GM23338 (cell line): ENCODE measurements at regions not wholly inside any gene's neighbourhood (a gene's known extent, or its start where the extent isn't known, plus 50 kb on each side); places are given as distances from the start of the nearest gene placed in this dataset.

Experiments used
- ATAC-seq: fragments of 200-7000 bp; cut with Tn5 transposase; 3 replicates; pipeline ENCODE4 v1.9.1; 2020
- DNase-seq: peaks from one replicate; pipeline ENCODE4 v3.0.0-alpha.2; 2015; ENCODE audit warnings: low spot score
- H2AFZ ChIP-seq: fragments of 200-600 bp; sonication (generic); 2 replicates; pipeline ENCODE4 v1.8.0; 2016; ENCODE audit warnings: antibody characterized with exemption, mild to moderate bottlenecking, moderate library complexity
- H3F3A ChIP-seq: fragments of 200-600 bp; sonication (generic); replicated peaks from 2 replicates; pipeline ENCODE4 v1.8.0; 2017; ENCODE audit warnings: antibody characterized with exemption, mixed run types, low read depth
- H3K27ac ChIP-seq: fragments of 200-600 bp; sonication (generic); 2 replicates; pipeline ENCODE4 v1.6.1; 2016; ENCODE audit warnings: low read depth
- H3K27me3 ChIP-seq: fragments of 200-600 bp; sonication (generic); 2 replicates; pipeline ENCODE4 v1.8.0; 2016; ENCODE audit warnings: mild to moderate bottlenecking, mixed run types, moderate library complexity; ENCODE audit not compliant: insufficient read depth
- H3K36me3 ChIP-seq: fragments of 200-600 bp; sonication (generic); 2 replicates; pipeline ENCODE4 v1.8.0; 2016; ENCODE audit warnings: mild to moderate bottlenecking; ENCODE audit not compliant: insufficient read depth
- H3K4me1 ChIP-seq: fragments of 200-600 bp; sonication (generic); 2 replicates; pipeline ENCODE4 v1.8.0; 2016; ENCODE audit warnings: mild to moderate bottlenecking, moderate library complexity; ENCODE audit not compliant: insufficient read depth
- H3K4me2 ChIP-seq: fragments of 200-600 bp; sonication (generic); 2 replicates; pipeline ENCODE4 v1.7.1; 2017; ENCODE audit warnings: mixed run types
- H3K4me3 ChIP-seq: fragments of 200-600 bp; sonication (generic); 2 replicates; pipeline ENCODE4 v1.6.1; 2016; ENCODE audit warnings: mixed run types
- H3K79me2 ChIP-seq: fragments of 200-600 bp; sonication (generic); replicated peaks from 2 replicates; pipeline ENCODE4 v1.8.0; 2017; ENCODE audit warnings: mild to moderate bottlenecking; ENCODE audit not compliant: insufficient read depth
- H3K9me2 ChIP-seq: fragments of 200-600 bp; sonication (generic); 2 replicates; pipeline ENCODE4 v1.8.0; 2017; ENCODE audit not compliant: insufficient read depth
- H4K20me1 ChIP-seq: fragments of 200-600 bp; sonication (generic); replicated peaks from 2 replicates; pipeline ENCODE4 v1.8.0; 2017; ENCODE audit warnings: mild to moderate bottlenecking; ENCODE audit not compliant: insufficient read depth
- H3K27ac Mint-ChIP-seq: 2 replicates; pipeline ENCODE4 v1.8.0; 2020; ENCODE audit warnings: inconsistent platforms, mild to moderate bottlenecking, moderate library complexity, mixed read lengths
- H3K27me3 Mint-ChIP-seq: 3 replicates; pipeline ENCODE4 v1.8.0; 2022; ENCODE audit warnings: low read depth, mild to moderate bottlenecking, moderate library complexity, mixed read lengths, inconsistent platforms; ENCODE audit not compliant: insufficient read depth, poor library complexity
- H3K36me3 Mint-ChIP-seq: 3 replicates; pipeline ENCODE4 v1.8.0; 2021; ENCODE audit warnings: low read depth, mild to moderate bottlenecking, inconsistent platforms, moderate library complexity, mixed read lengths
- H3K4me1 Mint-ChIP-seq: 3 replicates; pipeline ENCODE4 v1.8.0; 2020; ENCODE audit warnings: mild to moderate bottlenecking, inconsistent platforms, mixed read lengths
- H3K4me3 Mint-ChIP-seq: 3 replicates; pipeline ENCODE4 v1.8.0; 2021; ENCODE audit warnings: moderate library complexity, mild to moderate bottlenecking, inconsistent platforms, mixed read lengths
- H3K9me3 Mint-ChIP-seq: 3 replicates; pipeline ENCODE4 v1.8.0; 2020; ENCODE audit warnings: moderate library complexity, mild to moderate bottlenecking, inconsistent platforms, mixed read lengths
- CREB1 ChIP-seq: fragments of 250-450 bp; sonication (Bioruptor Pico); IDR thresholded peaks from 2 replicates; pipeline ENCODE4 v1.5.0; 2020; ENCODE audit warnings: low read depth, mild to moderate bottlenecking, moderate library complexity
- EZH2 ChIP-seq: fragments of 200-600 bp; sonication (generic); IDR thresholded peaks from one replicate; pipeline ENCODE4 v1.8.0; 2017; ENCODE audit warnings: antibody characterized with exemption, mild to moderate bottlenecking, low read depth; ENCODE audit not compliant: unreplicated experiment
- EZH2phosphoT487 ChIP-seq: fragments of 200-600 bp; sonication (generic); IDR thresholded peaks from one replicate; pipeline ENCODE4 v1.8.1; 2018; ENCODE audit warnings: antibody characterized with exemption; ENCODE audit not compliant: unreplicated experiment
- JUNB ChIP-seq: IDR thresholded peaks from one replicate; pipeline ENCODE4 v1.6.1; 2016; ENCODE audit warnings: antibody characterized with exemption; ENCODE audit not compliant: unreplicated experiment
- NANOG ChIP-seq: IDR thresholded peaks from 2 replicates; pipeline ENCODE4 v1.6.1; 2016; ENCODE audit warnings: antibody characterized with exemption, borderline replicate concordance
- POLR2AphosphoS5 ChIP-seq: IDR thresholded peaks from 2 replicates; pipeline ENCODE4 v1.6.1; 2016; ENCODE audit warnings: antibody characterized with exemption, low read depth
- STAT1 ChIP-seq: IDR thresholded peaks from one replicate; pipeline ENCODE4 v1.6.1; 2016; ENCODE audit warnings: antibody characterized with exemption; ENCODE audit not compliant: unreplicated experiment
- ZNF114 ChIP-seq: fragments of 250-450 bp; sonication (Bioruptor Pico); IDR thresholded peaks from 2 replicates; pipeline ENCODE4 v1.5.0; 2020; ENCODE audit warnings: mild to moderate bottlenecking, moderate library complexity
- ZNF331 ChIP-seq: fragments of 250-450 bp; sonication (Bioruptor Pico); IDR thresholded peaks from 2 replicates; pipeline ENCODE4 v1.5.0; 2020; ENCODE audit warnings: low read depth, mild to moderate bottlenecking, moderate library complexity
- TF ChIP-seq, protein P1 (sequence below): fragments of 250-450 bp; sonication (Bioruptor Pico); IDR thresholded peaks from 2 replicates; pipeline ENCODE4 v1.5.0; 2020; ENCODE audit warnings: mild to moderate bottlenecking, moderate library complexity
- TF ChIP-seq, protein P2 (sequence below): IDR thresholded peaks from 2 replicates; pipeline ENCODE4 v1.6.1; 2016; ENCODE audit warnings: antibody characterized with exemption
- TF ChIP-seq, protein P3 (sequence below), 2 experiments: fragments of 200-600 bp in 1 of 2; sonication (generic) in 1 of 2; conservative IDR thresholded peaks; 2 replicates each; pipeline versions ENCODE4 v1.5.1 to v1.6.1; 2016 to 2017; ENCODE audit warnings: antibody characterized with exemption in 2 of 2, low read depth in 2 of 2, mild to moderate bottlenecking in 2 of 2, moderate library complexity in 1 of 2
- TF ChIP-seq, protein P4 (sequence below): IDR thresholded peaks from one replicate; pipeline ENCODE4 v1.6.1; 2018; ENCODE audit warnings: antibody characterized with exemption; ENCODE audit not compliant: unreplicated experiment

DNA sequence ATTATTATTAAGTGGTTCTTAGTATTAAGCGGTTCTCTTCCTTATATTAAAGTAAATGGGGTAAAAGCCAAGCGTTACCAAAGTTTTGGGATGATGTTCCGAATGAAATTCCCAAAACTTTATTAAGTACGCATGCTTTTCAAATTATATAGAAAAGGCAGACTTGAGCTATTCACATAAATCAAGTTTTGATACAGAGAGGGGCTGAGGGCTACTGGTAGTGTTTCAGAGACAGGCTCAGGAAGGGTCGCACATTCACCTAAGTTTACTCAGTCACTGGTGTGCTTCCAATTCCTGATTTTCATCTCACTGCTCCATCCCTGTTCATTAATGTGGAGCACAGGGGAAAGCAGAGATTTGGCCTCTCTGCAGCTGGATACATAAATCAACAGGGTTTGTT lies 652.2 kb downstream of the QKI start:
- ATAC-seq = no peak
- H3K27ac Mint-ChIP-seq = no peak overlapping the region
- Histone ChIP-seq H4K20me1 (no peaks in the 10 kb centered on the region), H3K36me3 (no peaks in the 10 kb centered on the region), H3K9me2 (no peaks in the 10 kb centered on the region), H2AFZ (no peak overlapping the region), H3K4me2 (no peak overlapping the region), H3K27ac (no peak overlapping the region), H3K79me2 (no peaks in the 10 kb centered on the region), H3K4me1 (no peaks in the 10 kb centered on the region), H3F3A (no peaks in the 10 kb centered on the region), H3K27me3 (no peaks in the 10 kb centered on the region), H3K4me3 (no peak overlapping the region)
- no peak for DNase-seq
- no peaks in the 10 kb centered on the region for H3K27me3 Mint-ChIP-seq
- H3K4me1 Mint-ChIP-seq = no peaks in the 10 kb centered on the region
- no peaks in the 10 kb centered on the region for H3K9me3 Mint-ChIP-seq
- TF ChIP-seq, protein P1, sequence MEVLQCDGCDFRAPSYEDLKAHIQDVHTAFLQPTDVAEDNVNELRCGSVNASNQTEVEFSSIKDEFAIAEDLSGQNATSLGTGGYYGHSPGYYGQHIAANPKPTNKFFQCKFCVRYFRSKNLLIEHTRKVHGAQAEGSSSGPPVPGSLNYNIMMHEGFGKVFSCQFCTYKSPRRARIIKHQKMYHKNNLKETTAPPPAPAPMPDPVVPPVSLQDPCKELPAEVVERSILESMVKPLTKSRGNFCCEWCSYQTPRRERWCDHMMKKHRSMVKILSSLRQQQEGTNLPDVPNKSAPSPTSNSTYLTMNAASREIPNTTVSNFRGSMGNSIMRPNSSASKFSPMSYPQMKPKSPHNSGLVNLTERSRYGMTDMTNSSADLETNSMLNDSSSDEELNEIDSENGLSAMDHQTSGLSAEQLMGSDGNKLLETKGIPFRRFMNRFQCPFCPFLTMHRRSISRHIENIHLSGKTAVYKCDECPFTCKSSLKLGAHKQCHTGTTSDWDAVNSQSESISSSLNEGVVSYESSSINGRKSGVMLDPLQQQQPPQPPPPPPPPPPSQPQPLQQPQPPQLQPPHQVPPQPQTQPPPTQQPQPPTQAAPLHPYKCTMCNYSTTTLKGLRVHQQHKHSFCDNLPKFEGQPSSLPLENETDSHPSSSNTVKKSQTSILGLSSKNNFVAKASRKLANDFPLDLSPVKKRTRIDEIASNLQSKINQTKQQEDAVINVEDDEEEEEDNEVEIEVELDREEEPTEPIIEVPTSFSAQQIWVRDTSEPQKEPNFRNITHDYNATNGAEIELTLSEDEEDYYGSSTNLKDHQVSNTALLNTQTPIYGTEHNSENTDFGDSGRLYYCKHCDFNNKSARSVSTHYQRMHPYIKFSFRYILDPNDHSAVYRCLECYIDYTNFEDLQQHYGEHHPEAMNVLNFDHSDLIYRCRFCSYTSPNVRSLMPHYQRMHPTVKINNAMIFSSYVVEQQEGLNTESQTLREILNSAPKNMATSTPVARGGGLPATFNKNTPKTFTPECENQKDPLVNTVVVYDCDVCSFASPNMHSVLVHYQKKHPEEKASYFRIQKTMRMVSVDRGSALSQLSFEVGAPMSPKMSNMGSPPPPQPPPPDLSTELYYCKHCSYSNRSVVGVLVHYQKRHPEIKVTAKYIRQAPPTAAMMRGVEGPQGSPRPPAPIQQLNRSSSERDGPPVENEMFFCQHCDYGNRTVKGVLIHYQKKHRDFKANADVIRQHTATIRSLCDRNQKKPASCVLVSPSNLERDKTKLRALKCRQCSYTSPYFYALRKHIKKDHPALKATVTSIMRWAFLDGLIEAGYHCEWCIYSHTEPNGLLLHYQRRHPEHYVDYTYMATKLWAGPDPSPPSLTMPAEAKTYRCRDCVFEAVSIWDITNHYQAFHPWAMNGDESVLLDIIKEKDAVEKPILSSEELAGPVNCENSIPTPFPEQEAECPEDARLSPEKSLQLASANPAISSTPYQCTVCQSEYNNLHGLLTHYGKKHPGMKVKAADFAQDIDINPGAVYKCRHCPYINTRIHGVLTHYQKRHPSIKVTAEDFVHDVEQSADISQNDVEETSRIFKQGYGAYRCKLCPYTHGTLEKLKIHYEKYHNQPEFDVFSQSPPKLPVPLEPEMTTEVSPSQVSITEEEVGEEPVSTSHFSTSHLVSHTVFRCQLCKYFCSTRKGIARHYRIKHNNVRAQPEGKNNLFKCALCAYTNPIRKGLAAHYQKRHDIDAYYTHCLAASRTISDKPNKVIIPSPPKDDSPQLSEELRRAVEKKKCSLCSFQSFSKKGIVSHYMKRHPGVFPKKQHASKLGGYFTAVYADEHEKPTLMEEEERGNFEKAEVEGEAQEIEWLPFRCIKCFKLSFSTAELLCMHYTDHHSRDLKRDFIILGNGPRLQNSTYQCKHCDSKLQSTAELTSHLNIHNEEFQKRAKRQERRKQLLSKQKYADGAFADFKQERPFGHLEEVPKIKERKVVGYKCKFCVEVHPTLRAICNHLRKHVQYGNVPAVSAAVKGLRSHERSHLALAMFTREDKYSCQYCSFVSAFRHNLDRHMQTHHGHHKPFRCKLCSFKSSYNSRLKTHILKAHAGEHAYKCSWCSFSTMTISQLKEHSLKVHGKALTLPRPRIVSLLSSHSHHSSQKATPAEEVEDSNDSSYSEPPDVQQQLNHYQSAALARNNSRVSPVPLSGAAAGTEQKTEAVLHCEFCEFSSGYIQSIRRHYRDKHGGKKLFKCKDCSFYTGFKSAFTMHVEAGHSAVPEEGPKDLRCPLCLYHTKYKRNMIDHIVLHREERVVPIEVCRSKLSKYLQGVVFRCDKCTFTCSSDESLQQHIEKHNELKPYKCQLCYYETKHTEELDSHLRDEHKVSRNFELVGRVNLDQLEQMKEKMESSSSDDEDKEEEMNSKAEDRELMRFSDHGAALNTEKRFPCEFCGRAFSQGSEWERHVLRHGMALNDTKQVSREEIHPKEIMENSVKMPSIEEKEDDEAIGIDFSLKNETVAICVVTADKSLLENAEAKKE (CRISPR knock-in tag) = no peak
- TF ChIP-seq ZNF331 (CRISPR knock-in tag) (no peak), POLR2AphosphoS5 (no peak), ZNF114 (CRISPR knock-in tag) (no peak), NANOG (no peak), EZH2 (no peak), STAT1 (no peak), CREB1 (CRISPR knock-in tag) (no peak), JUNB (no peak), EZH2phosphoT487 (no peak)
- TF ChIP-seq, protein P2, sequence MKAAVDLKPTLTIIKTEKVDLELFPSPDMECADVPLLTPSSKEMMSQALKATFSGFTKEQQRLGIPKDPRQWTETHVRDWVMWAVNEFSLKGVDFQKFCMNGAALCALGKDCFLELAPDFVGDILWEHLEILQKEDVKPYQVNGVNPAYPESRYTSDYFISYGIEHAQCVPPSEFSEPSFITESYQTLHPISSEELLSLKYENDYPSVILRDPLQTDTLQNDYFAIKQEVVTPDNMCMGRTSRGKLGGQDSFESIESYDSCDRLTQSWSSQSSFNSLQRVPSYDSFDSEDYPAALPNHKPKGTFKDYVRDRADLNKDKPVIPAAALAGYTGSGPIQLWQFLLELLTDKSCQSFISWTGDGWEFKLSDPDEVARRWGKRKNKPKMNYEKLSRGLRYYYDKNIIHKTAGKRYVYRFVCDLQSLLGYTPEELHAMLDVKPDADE = no peak
- TF ChIP-seq, protein P3, sequence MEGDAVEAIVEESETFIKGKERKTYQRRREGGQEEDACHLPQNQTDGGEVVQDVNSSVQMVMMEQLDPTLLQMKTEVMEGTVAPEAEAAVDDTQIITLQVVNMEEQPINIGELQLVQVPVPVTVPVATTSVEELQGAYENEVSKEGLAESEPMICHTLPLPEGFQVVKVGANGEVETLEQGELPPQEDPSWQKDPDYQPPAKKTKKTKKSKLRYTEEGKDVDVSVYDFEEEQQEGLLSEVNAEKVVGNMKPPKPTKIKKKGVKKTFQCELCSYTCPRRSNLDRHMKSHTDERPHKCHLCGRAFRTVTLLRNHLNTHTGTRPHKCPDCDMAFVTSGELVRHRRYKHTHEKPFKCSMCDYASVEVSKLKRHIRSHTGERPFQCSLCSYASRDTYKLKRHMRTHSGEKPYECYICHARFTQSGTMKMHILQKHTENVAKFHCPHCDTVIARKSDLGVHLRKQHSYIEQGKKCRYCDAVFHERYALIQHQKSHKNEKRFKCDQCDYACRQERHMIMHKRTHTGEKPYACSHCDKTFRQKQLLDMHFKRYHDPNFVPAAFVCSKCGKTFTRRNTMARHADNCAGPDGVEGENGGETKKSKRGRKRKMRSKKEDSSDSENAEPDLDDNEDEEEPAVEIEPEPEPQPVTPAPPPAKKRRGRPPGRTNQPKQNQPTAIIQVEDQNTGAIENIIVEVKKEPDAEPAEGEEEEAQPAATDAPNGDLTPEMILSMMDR (conservative IDR thresholded peaks at IDR 0.05; ENCODE audit: low read depth in 2 of 2) = no peak
- TF ChIP-seq, protein P4, sequence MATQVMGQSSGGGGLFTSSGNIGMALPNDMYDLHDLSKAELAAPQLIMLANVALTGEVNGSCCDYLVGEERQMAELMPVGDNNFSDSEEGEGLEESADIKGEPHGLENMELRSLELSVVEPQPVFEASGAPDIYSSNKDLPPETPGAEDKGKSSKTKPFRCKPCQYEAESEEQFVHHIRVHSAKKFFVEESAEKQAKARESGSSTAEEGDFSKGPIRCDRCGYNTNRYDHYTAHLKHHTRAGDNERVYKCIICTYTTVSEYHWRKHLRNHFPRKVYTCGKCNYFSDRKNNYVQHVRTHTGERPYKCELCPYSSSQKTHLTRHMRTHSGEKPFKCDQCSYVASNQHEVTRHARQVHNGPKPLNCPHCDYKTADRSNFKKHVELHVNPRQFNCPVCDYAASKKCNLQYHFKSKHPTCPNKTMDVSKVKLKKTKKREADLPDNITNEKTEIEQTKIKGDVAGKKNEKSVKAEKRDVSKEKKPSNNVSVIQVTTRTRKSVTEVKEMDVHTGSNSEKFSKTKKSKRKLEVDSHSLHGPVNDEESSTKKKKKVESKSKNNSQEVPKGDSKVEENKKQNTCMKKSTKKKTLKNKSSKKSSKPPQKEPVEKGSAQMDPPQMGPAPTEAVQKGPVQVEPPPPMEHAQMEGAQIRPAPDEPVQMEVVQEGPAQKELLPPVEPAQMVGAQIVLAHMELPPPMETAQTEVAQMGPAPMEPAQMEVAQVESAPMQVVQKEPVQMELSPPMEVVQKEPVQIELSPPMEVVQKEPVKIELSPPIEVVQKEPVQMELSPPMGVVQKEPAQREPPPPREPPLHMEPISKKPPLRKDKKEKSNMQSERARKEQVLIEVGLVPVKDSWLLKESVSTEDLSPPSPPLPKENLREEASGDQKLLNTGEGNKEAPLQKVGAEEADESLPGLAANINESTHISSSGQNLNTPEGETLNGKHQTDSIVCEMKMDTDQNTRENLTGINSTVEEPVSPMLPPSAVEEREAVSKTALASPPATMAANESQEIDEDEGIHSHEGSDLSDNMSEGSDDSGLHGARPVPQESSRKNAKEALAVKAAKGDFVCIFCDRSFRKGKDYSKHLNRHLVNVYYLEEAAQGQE = no peak
- no peaks in the 10 kb centered on the region for H3K36me3 Mint-ChIP-seq
- H3K4me3 Mint-ChIP-seq = no peak overlapping the region
